NCI-H2171 (cell line): ENCODE measurements at regions not wholly inside any gene's neighbourhood (a gene's known extent, or its start where the extent isn't known, plus 50 kb on each side); places are given as distances from the start of the nearest gene placed in this dataset.

Experiments
- DNase-seq: peaks from one replicate; lab custom pipeline; 2025; lab: John Stamatoyannopoulos, UW

DNA sequence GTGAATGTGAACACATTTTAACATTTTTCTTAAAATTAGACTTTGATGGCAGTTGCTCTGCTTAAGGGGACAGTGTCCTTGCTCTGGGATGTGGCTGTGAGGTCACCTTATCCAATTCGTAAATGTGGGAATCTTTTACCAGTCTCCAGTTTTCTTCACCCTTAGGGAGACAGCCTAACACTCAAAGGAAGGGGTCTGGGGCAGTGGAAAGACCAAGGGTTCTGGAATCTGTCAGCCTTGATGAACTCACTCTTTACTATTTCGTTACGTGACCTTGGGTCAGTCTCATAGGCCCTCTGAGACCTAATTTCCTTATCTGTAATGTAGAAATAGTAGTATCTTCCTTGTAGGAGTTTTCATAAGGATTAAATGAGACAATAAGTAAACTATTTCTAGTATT lies 245.6 kb upstream of the ATP2B1 start:
- no peak for DNase-seq

DNA sequence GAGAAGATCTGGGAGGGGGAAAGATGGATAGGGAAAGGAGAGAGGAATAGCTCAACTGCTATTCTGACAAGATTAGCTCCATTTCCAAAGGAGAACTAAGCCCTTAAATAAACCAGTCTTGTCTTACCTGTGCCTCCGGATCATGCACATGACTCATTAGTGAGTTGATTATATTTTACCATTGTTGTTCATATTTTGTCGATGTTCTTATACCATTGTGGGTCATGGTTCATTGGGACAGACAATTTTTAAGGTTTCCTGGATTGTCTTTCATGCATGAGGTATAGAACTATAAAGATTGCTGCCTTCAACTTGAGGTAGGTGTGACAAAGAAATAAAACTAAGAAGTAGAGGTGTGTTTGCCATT lies 243.0 kb upstream of the ATP2B1 start:
- no peak for DNase-seq

DNA sequence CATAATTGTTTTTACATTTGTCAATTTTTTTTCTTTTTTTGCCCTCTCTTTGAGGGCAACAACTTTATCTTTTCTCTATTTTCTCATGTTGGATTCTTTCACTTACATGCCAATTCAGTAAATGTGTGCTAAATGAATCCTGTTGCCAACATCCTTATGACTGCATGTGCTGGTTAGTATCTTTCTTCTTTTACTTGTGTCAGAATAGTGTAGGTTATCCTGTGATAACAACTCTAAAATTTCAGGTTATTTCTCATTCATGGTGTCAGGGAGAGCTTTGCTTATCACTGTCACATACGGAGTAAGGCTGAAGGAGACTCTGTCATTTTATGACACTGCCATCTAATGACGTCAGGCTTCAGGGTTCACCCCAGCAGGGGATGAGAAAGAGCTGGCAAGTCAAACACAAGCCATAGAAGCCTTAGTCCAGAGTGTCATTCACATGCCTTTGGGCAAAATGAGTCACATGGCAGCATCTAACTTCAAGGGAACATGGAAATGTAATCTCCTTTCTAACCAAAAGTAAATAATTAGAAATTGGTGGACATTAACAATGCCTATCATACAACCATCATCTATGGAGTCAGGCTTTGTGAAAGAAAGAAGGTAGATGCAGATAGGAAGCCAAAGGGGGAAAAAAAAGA lies 242.5 kb upstream of the ATP2B1 start:
- no peak for DNase-seq

DNA sequence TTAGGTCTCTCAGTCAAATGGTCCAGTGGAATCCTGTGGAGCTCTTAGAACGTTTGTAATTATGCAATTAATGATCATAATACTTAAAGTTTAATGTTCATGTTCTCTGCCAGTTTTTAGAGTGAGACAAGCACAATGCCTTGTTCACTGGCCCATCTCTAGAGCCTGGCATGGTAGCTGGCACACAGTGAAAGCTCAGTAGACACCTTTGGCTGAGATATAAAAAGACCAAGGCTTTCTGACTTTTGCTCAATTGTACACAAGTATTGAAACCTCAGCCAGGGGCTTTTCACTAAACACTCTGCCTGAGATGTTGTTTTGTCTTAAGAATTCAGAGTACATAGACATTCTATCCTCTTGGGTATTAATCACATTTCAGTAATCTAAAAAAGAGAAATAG lies 241.8 kb upstream of the ATP2B1 start:
- DNase-seq, result no peak

DNA sequence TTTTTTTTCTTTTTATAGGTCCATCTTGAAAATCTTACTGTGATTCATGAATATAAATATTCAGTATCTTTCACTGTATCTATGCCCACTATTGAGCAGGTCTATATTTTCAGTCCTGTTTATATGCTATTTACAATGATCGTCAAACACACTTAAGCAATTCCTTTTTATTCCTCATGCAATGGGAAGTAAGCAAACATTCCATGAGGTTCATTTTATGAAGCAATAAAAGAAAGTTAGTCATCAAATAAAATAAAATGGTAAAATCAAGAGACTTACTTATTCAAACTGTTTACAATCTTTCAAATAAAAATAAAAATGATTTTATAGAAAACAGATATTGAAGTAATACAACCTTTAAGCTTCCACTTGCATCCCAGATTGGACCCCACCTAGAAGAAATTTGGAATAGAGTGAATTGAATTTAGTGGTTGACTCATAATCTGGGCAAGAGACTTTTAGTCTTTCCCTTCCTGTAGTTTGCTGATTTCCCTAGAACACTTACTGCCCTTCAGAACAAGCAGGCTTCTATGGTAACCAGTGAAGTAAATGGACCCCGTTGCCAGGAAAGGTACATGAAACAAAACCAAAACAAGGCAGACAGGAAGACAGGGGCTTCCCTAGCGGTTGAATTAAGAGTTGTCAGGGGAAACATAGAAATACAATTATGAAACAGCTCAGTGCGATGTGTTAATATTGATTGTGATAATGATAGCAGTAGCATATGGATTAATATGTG lies 241.0 kb upstream of the ATP2B1 start:
- no peak for DNase-seq

DNA sequence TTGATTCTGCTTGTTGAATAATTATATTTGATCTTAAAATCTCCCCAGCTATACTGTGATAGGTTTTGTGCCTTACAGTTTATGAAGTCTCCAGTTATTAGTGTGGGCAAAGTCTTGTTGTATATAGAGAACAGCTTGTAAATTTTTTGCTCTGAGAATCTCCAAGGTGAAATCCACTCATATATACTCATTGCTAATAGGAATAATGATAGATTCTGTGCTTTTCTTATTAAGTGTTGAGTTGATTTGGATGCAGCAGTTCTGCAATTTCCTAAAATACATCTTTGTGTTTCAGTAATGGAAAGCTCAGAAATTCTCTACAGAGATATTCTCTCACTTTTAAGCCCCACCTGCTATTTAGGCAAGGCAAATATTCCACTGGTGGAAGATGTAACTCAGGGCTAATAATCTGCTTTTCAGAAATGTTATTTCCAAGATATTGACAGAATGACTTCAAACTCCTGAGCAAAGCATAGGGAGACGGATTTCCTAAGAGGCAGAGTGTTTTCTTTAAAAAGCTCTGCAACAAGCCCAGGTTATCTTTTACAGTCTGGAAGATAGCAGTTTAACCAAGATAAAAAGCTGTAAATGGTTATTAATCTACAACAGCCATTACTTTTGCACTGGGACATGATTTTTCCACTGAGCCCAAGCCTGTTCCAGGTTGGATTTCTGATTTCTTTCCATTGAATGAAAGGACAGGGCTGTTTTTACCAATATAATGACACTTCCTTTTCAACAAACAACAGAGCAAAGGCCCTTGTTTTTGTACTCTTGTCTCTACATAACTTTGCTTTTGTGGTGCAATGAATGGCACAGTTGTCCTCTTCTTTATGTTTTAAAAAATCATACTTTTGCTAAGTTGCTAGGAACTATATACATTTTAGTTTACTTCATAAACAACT lies 239.9 kb upstream of the ATP2B1 start:
- no peak for DNase-seq

DNA sequence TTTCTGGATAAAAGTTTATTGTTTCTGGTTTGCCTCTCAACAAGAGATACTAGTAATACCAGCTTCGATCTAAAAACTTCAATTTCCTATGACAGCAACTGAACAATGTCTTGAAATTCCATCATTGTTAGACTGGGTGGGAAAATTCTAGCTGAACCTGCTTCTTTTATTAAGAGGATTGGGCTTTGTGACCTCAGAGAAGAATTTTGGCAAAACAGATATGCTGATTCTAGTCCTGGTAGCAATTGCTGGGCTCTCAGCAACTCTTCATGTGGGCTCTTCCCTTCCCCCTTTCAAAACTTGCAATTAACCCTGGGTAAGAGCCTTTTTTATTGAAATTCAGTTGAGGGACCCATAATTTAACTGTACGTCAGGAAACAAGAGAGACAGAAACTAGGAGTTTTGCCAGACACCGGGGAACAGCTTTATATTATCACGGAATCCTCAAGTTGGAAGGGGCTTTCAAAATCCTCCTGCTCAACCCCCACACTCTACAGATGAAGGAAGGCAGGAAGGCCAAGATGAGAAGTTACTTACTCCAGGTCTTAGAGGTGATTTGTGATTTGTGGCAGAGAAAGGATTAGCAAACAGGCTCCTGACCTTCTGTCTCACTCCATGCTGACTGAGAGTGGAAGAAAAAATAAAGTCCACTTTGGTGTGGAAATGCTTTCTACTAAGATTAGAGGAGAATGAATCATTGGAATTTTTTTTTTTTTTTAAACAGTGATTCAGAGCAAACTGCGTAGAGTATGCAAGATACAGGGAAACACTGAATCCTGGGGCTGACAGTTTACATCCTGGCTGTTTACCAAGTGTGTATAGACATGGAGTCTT lies 239.0 kb upstream of the ATP2B1 start:
- no peak for DNase-seq

DNA sequence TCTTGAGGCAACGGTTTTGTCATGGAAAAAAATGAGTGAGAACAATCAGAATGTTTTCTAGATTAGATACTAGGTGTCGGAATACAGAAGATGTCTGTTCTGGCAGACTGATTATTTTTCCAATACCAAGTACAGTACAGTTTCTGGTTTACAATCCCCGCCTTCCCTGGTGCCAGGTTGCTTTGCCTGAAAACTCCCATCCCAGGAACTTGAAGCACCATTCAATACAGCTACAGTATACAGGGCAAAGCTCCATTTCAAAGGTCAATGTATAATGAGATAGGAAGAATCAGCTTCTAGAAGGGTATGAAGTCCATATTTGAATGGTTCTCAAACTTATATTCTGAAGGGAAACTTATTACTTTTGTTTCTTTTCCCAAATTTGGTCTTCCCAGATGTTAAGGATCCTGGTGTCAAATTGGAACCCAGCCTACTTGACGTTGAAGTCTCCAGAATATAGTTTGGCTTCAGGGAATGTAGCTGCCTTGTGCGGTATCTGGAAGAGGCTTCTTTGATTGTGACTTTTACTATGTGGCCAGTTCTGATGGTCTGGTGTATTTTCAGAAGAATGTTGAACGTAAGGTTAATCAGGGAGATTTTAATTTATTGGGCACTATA lies 238.0 kb upstream of the ATP2B1 start:
- DNase-seq, result no peak

DNA sequence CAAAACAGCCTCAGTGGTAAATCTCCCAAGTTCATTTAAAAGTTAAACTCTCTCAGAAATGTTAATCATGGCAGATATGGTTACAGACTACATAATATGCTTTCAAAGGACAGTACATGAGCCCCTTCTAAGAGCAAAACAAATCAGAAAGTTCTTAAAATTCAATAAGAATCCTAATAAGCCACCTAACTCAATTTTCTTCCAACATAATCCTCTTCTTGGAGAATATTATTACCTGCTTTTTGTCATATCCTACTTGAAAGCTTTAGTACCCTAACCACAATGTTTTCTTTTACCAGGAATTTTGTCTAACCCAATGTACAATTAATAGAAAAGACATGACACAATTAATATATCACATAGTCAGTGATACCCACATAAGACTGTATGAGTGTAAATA lies 236.5 kb upstream of the ATP2B1 start:
- no peak for DNase-seq

DNA sequence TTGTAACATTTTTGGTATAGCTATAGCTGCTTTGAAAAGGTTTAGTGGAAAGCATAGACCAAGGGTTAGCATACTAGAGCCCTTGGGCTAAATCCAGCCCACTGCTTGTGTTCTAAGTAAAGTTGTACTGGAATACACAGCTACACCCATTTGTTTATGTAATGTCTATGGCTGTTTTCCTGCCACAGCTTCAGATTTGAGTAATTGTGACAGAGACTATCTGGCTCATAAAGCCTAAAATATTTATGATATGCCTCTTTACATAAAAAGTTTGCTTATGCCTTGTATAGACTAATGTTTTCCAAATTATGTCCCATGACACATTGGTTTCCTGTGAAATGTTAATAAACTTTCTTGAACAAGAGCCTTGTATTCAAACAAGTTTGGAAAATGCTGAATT lies 234.8 kb upstream of the ATP2B1 start:
- DNase-seq, result no peak

DNA sequence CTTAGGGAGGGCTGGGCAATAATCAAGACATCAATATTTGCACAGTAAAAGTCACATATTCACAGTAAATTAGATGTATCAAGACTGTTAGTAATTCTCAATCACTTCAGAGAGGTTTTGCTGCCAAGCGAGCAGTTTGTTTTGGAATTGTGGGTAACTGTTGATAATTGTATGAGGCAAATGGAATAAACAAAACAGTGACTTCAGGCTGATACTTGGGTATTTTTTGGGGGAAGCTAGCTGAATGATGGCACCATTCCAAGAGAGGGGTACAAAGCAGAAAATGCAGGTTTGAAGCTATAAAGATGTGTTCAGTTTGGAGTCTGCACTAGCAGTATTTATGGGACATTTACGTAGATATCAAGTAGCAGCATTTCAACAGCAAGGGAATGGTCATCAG lies 232.8 kb upstream of the ATP2B1 start:
- no peak for DNase-seq

DNA sequence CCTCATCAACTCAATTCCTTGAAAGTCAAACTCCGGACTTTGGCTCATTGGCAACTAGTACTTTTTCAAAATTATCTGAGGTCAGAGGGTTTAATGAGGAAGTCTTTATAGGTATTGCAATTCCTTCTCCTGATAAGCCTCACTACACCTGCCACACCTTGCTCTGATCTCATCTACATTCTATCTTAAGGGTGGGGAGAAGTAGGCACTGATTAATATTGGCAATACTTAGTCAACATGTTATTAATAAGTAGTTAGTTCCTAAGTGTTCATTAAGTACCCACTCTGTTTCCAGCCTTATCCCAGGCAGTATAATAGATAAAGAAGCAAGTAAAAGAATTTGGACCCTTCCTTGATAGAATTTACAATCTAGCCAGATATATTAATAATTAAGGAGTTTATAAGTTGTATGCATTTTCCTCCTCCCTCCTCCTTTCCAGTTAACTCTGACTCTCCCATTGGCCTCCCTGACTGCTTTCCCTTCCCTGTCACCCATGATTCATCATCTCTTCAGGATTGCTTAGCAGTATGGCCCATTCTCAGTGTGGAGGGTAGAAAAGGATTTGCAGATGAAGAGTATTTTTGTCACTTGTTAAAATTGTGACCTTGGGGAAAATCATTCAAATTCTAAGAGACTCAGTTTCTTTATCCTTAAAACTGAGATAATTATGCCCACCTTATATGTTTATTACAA lies 231.0 kb upstream of the ATP2B1 start:
- DNase-seq, result no peak

DNA sequence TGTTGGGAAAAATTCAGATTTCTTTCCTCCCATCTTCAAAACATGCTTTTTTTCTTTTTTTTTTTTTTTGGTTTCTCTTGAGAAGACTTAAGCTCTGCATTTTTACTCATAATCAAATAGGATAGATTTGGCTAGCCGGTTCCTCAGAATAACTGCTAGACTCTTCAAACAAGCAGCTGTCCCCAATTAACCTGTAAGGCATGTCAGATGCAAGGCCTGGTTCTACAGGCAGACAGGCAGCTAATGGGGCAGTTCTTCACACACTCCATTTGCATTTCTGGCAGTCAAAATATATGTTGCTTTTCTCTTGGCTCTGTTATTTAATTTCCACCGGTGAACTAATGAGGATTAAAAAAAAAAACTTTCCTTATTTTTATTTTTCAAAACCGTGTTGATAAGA lies 228.0 kb upstream of the ATP2B1 start:
- DNase-seq, result no peak

DNA sequence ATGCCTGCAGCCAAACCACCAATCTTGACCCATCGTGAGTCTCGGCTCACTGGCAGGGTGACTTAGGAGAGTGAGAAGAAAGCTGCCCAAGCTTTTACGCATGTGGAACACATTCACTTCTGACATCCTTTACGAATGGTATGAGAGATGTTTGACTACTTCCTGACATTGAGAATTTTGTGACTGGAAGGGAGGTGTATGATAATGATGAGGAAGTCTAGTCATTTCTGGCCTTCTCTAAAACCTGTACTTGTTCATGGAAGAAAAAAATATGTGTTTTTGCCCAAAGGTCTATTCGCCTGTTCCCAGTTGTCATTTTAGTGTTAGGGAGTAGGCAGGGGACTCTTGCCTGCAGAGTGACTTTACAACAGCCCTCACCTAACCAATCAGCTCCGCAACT lies 227.2 kb upstream of the ATP2B1 start:
- DNase-seq, result no peak

DNA sequence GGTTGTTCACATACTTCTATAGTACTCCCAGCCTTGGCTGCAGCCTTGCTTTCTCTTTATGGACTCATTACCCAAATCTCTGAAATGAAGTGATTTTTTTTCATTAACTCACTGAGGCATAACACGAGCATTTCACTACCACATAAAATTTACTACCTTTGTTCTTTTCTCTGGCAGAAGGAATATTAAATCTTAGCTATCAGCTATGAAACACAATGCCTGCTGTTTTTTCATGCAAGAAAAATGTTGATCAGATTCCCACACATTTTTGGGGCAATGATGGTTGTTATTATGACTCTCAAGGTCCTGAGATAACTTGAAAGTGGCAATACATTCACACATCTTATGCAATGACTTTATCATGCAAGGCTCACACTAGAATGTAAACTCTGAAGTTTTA lies 225.3 kb upstream of the ATP2B1 start:
- DNase-seq, result no peak

DNA sequence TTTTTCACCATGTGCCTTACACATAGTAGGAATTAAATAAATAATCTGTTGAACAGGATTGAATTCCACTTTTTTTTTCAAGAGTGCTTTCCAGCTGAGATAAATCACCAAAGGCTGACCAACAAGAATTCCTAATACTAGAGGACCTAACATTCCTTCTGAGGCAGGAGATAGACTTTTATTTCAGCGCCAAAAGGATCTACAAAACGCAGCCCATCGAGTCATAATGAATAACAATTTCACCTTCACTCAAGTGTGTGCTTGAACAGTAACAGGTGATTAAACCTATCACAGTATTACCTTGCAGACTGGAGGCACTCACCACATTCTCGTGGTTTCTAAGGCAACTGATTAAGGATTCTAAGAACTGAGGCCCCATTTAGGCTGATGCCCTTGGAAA lies 224.3 kb upstream of the ATP2B1 start:
- no peak for DNase-seq

DNA sequence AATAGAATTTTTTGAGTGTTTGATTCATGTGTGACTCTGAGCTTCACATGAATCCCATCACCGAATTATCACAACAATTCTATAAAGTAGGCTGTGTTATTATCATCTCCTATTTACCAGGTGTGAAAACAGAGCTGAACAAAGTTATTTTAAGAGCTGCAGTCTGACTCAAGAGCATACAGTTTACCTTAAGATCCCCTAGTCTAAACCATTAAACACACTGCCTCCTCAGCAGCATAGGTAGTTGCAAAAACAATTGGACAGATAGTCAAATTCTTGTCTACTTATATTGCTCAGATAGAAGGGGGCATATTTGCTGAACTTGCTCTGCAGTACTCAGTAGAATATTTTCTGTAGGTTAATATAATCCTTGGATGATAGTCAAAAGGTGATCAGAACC lies 219.8 kb upstream of the ATP2B1 start:
- DNase-seq, result no peak

DNA sequence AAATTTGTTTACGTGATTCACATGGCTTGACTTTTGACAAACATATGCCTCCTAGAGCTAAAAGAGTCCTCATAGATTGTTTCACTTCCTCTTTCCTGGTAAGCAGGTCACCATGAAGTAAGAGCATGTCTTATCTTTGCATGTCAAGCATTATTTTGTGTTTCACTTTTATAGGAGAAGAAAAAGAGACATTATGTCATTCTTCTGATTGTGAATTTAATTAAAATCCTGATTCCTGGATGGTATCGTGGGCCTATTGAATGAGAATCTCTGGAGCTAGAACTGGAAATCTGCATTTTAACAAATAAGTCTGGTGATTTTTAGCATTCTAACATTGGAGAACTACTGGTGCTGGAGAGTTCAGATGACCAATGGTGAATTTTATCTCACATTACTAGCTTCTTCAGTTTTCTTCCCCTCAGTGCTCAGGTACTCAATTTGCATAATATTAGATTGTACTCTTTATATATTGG lies 218.6 kb upstream of the ATP2B1 start:
- DNase-seq, result no peak

DNA sequence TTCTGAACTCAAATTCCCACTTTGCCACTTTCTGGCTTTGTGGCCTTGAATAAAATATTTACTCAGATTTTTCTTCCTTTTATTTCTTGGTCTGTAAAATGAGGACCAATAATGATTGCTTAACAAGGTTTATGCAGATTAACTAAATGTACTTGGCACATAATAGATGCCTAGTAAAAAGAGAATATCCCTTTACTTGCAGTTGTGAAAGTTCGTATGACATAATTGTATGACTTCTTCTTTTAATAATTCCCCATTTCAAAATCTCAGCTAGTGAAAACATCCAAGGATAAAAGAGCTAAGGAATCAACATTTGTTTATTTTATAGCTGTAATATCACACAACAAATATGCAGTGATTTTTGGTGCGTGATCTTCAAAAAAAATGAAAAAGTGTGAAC lies 215.6 kb upstream of the ATP2B1 start:
- no peak for DNase-seq

DNA sequence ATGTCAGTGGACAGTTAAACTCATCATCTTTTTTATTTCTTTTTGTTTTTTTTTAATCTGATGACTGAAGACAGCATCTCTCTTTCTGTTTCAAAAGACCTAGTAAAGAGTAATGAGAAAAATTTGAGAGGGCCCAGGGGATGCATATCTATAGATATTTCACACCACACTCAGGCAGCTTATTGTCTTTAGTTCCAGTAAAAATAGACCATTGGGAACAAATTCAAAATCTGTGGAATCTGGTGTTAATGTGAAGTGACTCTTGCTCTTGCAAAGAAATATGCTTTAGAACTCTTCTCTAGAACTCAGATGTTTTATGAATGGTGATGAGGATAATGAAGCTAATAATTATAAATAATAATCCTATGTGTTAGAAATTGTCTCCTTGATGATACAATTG lies 214.5 kb upstream of the ATP2B1 start:
- DNase-seq, result no peak

DNA sequence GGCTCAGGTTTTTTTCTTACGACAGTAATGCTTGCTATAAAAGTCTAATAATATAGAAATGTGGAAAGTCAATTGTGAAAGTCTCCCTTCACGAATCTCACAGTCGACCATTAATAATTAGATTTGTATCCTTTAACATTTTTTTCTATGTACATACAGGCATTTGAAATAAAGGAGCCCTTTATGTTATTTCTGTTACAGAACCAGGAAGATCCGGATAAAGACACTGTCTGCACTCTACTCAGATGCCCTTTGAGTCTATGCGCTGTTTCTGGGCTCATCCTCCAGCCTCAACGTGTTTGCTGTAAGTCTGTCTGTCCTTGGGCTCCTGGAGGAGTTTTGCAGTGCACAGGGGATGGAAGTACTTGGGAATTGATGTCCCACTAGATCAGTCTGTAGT lies 212.2 kb upstream of the ATP2B1 start:
- no peak for DNase-seq
